AG08395 (cell line): ENCODE measurements at regions not wholly inside any gene's neighbourhood (a gene's known extent, or its start where the extent isn't known, plus 50 kb on each side); places are given as distances from the start of the nearest gene placed in this dataset.
"Not testable (repeated sequence)": the region's sequence is repeated elsewhere in the genome, so short reads cannot be mapped to it uniquely, and the experiment has no call there.

Experiments used
- DNase-seq: peaks from one replicate; pipeline ENCODE4 v3.0.0; 2012; ENCODE audit warnings: mixed read lengths, low spot score

DNA sequence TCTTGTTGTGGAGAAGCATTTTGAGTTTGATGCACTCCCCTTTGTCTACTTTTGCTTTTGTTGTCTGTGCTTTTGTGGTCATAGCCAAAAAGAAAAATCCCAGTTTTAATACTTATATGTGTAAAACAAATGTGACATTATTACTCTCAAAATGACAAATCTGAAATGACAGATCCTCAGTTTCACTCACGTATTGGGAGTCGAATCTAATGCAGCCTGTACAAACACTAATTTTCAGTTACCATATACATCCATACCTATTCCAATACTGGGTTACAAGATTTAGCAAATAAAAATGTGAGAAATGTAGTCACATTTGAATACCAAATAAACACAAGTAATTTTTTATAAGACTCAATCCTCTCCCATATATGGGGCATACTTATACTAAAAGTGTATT, 148.2 kb upstream of the ZNF516 start:
- DNase-seq = no peak

DNA sequence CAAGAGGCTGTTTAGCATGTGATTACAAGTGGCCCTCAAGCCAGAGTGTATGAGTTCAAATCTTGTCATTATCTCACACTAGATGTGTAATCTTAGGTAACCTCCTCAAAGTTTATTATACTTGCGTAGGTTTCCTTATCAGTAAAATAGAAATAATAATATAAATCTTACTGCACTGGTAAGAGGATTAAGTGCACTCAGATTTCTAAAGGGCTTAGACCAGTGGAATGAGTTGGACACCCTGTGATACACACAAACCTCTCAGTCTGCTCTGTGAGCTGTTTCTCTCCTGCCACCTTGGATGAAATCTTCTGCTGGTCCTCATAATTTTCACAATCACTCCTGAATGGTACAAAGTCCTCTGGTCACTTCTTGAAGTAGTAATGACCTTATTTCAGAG, 145.4 kb upstream of the ZNF516 start:
- DNase-seq = no peak

DNA sequence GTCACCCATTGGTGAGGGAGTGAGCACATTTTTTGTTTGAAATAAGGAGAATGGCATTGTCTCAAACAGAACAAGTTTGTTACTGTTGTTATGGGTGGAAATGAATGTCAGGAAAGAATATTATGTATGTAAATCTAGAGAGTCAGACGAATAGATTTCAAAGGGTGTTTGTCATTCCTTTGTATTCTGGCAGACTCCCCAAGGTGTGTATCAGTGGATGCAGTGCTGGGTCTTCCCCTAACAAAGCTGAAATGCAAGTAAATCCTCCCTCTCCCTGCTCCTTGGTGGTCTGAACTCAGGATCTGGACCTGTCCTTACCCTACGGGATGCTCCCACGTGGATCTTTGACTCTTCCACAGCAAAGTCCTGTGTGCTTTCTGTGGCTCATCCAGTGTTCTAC, 139.5 kb upstream of the ZNF516 start:
- DNase-seq = no peak

DNA sequence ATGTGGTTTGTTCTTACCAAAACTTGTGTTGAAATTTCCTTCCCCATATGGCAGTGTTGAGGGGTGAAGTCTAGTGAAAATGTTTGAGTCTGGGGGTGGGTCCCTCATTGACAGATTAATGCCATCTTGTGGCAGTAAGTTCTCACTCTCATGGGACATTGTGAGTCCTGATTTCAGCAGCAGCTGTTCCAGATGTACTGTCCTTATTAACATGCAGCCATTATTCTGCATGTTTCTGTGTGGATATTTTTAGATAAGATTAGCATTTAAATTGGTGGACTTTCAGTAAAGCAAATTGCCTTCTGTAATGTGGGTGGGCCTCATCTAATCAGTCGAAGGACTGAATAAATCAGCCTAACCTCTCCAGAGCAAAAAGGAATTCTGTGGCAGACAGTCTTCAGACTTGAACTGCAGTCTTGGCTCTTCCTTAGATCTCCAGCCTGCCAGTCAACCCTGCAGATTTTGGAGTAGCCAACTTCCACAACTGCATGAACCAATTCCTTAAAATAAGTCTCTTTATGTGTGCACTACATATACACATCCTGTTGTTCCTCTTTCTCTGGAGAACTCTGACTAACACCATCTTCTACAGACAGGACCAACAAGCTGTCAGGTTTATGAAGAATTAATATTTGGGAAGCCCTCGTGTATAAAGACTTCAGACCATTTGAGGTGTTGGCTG, 138.7 kb upstream of the ZNF516 start:
- no peak for DNase-seq

DNA sequence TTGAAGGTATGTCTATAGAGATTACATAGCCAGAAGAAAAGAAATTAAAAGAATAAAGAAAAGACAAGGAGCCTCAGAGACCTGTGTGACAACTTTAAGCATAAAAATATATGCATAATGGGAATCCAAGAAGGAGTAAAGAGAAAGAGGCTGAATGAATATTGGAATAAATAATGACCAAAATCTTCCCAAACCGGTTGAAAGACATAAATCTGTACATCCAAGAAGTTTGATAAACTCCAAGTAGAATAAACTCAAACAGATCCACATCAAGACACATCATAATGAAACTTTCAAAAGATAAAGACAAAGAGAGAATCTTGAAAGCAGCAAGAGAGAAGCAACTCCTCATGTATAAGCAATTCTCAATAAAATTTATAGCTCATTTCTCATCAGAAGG, 132.4 kb upstream of the ZNF516 start:
- no peak for DNase-seq

DNA sequence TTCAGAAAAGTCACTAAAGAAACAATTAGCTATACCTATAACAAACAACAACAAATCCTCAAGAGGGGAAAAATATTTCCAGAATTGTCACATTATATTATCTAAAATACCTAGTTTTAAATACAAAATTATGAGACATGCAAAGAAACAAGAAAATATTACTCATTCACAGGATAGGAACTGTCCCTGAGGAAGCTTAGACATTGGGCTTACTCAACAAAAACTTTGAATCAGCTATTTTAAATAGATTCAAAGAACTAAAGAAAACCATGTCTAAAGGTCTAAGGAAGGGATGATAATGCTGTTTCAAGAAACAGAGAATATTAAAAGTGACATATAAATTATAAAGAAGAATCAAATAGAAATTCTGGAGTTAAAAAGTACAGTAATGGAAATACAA, 131.9 kb upstream of the ZNF516 start:
- DNase-seq = no peak

DNA sequence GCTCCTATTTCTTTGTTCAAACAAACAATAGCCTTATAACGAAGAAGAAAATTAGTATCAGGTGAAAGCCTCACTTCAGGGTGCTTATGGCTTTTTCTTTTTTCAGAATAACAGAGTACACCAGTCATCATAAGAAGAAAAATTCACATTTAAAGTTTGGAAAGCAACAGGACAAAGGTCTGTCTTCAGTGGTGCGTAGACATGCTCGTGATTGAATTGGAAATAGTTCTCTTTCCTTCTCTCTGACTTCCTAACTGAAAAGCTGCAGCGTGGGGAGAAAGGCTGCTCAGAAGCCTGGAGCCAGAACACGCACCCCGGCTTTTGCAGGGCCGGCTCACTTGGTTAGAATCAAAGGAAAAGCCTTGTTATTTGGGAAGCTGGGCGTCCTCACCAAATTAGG, 127.6 kb upstream of the ZNF516 start:
- DNase-seq = no peak

DNA sequence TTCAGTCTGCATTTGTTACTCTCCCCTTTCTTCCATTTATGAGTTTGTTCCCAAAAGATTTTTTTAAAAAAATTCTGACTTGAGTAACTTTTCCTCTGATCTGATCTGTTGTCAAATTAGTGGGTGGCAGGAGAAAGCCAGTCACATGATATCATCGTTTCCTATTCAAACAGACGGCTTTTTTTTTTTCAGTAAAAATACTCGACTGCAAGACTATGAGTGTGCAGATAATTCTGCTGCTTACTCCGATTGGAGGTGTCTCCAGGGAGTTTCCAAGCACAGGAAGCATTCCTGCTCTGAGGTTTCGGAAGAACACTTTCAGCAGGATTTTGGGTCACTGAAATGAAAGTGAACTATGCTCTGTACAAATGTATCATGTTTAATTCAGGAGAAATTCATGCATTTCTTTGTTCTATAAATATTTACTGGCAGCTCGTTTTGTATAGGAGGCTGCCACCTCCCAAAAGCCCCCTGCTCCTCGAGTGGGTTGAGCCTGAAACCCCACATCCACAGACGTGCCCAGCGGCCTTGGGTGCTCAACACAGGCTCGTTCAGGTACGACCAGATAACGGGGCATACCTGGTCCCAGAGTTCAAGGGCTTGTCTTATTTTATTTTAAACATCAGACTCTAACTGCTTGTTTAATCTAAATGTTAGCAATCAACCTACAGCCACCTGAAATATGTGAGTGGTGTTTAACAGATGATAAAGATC, 126.9 kb upstream of the ZNF516 start:
- DNase-seq = peak; percentile 9

DNA sequence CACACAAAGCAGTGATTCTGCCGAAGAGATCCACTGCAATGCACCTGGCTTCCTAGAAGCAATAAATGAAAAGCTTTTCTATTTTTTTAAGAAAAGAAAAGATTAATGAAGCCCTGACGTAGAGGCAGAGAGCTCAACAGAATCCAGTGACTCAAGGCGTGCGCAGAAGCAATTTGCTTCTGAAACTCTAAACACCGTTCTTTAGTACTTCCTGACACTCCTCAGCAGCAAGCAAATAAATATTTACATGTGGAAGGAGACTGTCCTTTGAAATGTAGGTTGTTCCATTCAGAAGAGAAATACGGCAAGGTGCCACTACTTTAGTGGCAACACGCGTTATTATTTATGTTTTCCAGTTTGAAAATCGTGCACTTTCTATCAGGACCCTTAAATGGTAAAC, 126.2 kb upstream of the ZNF516 start:
- DNase-seq = peak; percentile 25

DNA sequence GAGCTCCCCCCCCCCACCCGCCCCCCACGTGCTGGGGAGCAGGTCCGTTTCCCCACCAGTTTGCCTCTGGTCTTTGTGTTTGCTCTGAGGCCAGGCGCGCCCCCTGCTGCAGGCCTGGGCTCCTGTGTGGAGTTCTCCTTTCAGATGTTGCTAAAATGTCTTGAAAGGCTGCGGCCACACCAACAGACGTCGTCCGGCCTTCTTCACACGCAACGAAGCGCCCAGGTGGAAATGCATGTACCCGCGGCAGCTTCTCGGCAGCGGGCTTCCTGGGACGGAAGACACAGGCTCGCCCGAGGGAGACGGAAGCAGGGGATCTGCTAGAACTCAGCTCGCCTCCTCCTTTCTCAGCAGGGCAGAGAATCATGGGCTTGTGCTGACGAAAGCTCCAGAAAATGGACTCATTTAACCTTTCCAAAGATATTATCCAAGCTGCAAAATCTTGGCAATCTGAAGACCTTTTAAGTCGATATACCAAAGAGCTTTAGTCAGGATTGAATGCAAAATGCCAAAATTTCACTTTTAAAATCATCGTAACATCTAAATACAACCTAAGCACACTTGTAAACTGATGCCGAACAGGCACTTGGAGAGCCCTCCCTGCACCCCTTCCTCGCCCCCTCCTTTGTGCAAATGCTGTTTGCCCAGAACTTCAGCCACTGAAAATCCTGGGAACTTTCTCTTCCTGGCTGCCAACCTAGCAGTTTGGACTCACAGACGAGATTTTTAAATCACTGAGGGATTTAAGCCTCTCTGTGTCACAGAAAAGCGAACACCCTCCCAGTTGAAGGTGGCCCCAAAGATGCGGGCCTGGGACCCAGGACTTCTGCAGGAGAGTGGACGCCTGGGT, 125.5 kb upstream of the ZNF516 start:
- DNase-seq = peak; percentile 83

DNA sequence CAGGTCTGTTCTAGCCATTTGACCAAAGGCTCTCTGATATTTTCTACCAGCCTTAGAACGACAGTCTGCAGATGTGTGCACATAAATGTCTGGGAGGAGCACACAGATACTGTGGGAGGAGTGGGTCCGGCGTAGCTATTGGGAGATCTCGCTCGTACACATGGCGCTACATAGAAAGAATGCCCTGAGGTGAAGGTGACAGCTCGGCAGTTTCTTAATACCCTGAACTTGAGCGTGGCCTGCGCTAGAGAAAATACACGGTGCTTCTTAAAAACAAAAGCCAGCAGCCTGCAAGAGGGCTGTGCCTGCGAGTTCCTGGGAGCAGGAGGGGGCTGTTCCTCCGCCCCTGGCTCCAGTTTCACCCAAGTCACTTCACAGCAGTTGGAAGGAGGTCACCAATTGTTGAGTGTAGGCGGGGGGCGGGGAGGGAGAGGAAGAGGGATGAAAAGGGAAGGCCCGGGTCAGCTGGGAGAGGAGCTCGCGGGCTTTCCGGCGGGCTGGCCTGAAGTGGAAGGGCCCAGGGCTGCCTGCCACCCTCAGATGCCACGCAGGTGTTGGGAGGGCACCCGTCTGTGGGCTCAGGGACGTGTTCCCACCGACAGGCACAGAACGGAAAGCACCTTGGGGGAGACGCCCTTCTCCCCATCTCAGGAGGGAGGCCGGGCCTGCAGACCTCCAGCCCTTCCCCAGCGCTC, 124.7 kb upstream of the ZNF516 start:
- DNase-seq = peak; percentile 12

DNA sequence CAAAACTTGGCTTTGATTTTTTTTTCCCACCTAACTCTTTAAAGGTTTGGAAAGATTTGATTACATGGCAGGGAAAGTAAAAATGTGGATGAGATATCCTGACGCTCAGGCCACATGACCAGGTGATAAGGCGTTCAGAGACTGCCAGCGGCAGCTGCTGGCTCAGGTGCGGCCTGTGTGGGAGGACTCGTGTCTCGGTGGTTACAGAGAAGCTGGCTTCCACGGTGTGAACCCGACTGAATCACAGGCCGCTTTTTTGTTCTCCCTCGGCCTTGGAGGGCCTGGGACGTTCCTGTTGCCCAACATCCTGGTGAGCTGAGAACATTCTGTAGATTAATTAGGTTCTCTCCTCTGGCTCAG, 124.2 kb upstream of the ZNF516 start:
- peak; percentile 19 for DNase-seq

DNA sequence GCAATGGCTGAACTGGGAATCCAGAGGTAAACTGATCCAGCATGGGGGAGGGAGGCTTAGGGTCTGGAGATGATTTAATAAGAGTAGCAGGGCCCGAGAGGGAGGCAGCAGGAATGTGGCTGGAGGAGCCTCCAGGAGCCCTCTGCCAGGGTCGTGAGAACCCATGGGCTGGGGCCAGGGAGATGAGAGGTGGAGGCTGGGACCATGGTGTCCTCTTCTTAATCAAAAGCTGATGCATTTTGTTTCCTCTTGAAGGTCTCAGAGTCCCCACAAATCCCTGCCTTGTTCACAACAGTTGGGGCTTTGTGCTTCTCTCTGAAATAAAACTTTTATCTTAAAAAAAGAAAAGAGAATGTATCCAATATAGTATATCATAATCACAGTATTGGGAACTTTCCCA, 123.7 kb upstream of the ZNF516 start:
- no peak for DNase-seq

DNA sequence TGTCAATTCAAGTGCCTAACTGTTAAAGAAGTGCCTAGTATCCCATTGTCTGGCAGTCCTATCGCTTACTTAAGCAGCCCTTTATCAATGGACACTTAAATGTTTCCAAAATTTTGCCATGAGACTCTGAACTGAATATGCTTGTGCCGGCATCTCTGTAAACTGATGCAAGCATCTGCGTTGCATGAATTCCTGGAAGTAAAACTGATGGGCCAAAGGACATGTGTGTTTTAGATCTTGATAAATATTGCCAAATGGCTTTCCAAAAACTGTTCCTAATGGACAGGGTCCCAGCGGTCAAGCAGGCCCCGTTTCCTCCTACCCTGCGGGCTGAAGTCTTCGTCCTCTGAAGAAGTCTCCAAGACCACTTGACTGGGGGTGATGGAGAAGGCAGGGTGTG, 121.3 kb upstream of the ZNF516 start:
- no peak for DNase-seq

DNA sequence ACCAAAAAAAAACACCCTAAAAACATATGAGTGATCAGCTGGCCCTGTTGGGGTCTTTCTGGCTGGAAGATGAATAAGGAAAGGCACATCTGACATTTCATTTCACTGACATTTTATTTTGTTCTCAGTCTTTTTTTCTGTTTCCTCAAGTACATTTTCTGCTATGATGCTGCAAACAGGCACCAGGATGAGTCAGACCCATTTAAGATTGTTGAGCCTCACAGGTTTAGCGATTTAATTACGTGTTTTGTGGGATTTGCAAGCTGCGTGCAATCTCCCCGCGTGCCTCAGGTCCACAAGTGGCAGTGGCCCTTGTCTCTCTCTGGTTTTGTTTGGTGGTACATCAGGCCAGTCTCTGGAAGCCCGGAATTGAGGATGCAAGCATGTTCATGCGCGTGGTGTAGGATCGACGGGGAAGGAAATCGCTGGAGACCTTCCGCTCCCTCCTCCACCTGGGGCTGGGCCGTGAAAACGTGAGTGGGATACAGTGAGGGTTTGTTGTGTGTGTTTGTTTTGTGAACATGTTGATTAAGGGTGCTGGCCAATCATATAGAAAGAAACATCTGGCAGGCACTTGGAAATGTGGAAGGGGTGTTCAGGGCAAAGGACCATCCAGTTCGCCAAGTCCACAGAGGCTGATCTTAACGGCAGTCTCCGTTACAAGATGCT, 120.2 kb upstream of the ZNF516 start:
- DNase-seq = no peak

DNA sequence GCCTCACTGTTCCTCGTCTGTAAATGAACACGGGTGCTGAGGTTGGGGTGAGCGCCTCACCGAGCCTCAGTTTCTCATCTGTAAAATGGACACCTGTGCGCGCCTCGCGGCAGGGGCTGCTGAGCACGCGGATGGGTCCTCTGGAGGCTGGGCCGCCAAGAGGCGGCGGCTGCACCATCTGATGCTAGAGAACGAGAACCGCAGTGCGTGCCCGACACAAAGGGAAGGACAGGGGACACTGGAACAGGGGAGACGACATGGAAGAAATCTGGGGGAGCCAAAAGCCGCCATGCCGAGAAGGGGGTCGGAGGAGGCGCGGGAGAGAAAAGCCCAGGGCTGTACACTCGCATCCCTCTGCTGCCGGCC, 118.7 kb upstream of the ZNF516 start:
- no peak for DNase-seq

DNA sequence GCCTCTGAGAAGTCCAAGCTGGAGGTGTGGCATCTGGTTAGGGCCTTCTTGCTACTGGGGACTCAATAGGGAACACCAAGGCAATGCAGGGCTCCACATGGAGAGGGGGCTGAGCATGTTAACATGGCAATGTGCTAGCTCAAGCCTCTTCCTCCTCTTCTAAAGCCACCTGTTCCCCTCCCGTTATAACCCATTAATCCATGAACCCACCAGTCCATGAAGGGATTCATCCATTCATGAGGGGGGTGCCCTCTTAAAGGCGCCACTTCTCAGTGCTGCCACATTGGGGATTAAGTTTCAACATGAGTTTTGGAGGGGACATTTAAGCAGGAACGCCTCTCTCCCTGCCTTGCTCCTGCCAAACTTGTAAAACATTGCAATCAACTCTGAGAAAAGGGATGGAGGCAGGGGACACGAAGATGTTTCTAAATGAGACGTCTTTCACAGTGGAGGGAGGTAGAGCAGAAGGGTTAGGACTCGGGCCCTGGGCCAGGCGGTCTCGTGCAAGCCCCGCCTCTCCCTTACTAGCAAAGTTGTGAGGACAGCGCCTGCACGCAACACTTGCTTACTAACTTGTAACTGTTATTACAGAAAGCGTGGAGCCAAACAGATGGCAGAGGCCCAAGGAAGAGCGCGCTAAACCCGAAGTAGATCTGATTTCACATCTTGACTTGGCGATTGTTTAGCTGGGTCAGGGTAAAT, 118.2 kb upstream of the ZNF516 start:
- no peak for DNase-seq

DNA sequence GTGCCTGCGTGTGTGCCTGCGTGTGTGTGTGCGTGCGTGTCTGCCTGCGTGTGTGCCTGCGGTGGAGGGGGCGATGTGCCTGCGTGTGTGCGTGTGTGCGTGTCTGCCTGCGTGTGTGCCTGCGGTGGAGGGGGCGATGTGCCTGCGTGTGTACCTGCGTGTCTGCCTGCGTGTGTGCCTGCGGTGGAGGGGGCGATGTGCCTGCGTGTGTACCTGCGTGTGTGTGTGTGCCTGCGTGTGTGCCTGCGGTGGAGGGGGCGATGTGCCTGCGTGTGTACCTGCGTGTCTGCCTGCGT, 116.7 kb upstream of the ZNF516 start:
- DNase-seq = not testable (repeated sequence)

DNA sequence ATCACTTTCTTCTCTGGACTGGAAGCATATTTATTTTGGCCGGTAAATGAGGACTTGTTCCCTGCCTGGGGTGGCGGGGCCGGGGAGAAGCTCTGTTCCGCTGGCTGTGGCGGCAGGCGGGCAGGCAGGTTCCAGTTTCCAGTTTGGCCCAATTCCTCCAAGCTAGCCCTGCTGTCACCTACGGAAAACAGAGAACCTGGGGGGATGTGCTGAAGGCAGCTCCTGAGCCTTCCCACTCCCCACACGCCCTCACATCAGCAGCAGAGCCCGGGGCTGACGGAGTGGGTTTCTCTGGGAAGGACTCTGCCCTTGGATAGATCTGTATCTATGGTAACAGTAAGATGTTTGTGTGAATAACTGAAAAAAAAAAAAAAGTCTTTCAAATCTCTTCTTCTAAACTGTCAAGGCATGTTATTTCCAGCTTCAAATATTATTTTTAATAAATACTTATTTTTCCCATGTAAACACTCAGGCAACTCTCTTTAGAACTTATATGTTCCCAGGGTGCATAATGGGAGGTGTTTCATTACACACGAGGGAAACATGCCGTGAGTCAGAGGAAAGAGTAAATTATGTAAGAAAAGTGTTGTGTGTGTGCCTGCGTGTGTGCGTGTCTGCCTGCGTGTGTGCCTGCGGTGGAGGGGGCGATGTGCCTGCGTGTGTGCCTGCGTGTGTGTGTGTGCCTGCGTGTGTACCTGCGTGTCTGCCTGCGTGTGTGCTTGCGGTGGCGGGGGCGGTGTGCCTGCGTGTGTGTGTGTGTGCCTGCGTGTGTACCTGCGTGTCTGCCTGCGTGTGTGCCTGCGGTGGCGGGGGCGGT, 116.1 kb upstream of the ZNF516 start:
- no peak for DNase-seq

DNA sequence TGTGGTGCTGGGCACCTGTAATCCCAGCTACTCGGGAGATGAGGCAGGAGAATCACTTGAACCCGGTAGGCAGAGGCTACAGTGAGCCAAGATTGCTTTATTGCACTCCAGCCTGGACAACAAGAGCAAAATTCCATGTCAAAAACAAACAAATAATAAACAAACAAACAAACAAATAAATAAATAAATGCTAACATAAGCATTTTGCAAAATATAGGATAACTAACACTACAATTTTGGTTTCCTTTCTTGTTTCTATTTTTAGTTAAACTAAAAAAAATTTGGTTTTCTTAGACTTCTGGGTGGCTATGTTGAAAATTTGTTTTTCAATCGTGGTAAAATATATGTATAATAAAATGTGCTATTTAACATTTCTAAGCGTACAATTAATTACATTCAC, 115.0 kb upstream of the ZNF516 start:
- no peak for DNase-seq
